ENCODE measurements at regions not wholly inside any gene's neighbourhood (a gene's known extent, or its start where the extent isn't known, plus 50 kb on each side); places are given as distances from the start of the nearest gene placed in this dataset.
A peak's percentile ranks its signal among the peaks of the same experiment; 100 is the strongest.
"Not testable (repeated sequence)": the region's sequence is repeated elsewhere in the genome, so short reads cannot be mapped to it uniquely, and the experiment has no call there.

DNA sequence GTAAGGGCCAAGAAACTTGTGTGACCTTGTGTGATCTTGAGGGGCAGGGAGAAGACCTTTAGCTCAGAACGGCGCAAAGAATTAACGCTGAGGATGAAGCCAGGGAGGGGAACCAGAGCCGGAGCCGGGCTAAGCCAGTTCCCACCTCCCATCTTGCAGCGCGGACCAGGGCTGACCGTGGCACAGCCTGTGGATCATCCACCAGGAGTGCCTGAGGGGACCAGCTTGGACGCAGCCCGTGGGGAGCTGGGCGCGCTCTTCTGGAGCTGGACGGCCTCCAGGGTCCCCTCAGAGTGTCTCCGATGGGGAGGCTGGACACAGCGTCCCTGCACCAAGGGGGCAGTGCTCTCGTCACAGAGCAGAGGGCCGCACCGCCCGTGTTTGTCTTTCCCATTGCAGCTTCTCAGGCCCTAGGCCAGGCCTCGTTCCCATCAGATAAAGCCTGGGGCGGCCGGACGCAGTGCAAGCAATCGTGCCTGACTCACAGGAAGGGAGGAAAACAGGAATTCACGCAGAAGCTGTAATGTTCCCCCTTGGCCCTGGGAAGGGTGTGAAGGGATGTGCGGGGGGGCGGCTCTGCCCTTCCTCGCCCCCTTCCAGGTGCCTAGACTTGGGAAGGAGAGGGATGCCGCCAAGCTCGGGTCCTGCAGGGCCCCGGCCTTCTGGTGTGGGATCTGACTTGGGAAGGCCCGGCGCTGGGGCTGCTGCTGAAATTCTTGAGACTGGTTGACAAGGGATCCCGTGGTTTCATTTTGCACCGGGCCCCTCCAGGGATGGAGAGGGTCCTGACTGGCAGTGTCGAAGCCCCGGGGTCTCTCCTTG lies 144.9 kb downstream of the NPIPB11 start:
- H3K4me1 ChIP-seq (ENCODE audit: control insufficient read depth in 2 of 2, insufficient read depth in 2 of 2, low read length in 2 of 2); ATAC-seq; POLR2A ChIA-PET; H3K9me3 ChIP-seq (ENCODE audit: control insufficient read depth in 2 of 3, low read length in 3 of 3); CTCF ChIA-PET; H3K4me1 Mint-ChIP-seq; H3K4me3 Mint-ChIP-seq; intact Hi-C loops (cut with micrococcal nuclease); DNase-seq; H3K4me3 ChIP-seq (ENCODE audit: low read length); H3K27ac Mint-ChIP-seq; H3K27ac ChIP-seq (ENCODE audit: low read depth, low read length); H3K36me3 ChIP-seq (ENCODE audit: control insufficient read depth in 2 of 3, insufficient read depth in 3 of 3, low read length in 3 of 3); H3K27me3 ChIP-seq (ENCODE audit: control insufficient read depth in 2 of 2, insufficient read depth in 2 of 2, low read length in 2 of 2); H3K9me3 Mint-ChIP-seq; H3K27me3 Mint-ChIP-seq: not testable (repeated sequence)
- H3K36me3 Mint-ChIP-seq = peaks cover 0 to 11% (median 0%) of the 10 kb centered on the region in 5 donors

- H3K27ac Mint-ChIP-seq; H3K9me3 ChIP-seq (ENCODE audit: control insufficient read depth in 2 of 3, low read length in 3 of 3); intact Hi-C loops (cut with micrococcal nuclease); DNase-seq; H3K4me3 Mint-ChIP-seq; H3K4me3 ChIP-seq (ENCODE audit: low read length); H3K4me1 Mint-ChIP-seq; ATAC-seq; H3K27ac ChIP-seq (ENCODE audit: low read depth, low read length); H3K27me3 ChIP-seq (ENCODE audit: control insufficient read depth in 2 of 2, insufficient read depth in 2 of 2, low read length in 2 of 2); CTCF ChIA-PET; H3K9me3 Mint-ChIP-seq; H3K4me1 ChIP-seq (ENCODE audit: control insufficient read depth in 2 of 2, insufficient read depth in 2 of 2, low read length in 2 of 2); H3K36me3 ChIP-seq (ENCODE audit: control insufficient read depth in 2 of 3, insufficient read depth in 3 of 3, low read length in 3 of 3); POLR2A ChIA-PET; H3K27me3 Mint-ChIP-seq: not testable (repeated sequence)
- H3K36me3 Mint-ChIP-seq = peaks cover 0 to 13% (median 0%) of the 10 kb centered on the region in 5 donors
Observed at GRCh38 chr16:29260683-29261426, 145.7 kb downstream of the NPIPB11 start.

GRCh38 chr16:29259635-29260457 lies 146.7 kb downstream of the NPIPB11 start:
- CTCF ChIA-PET; H3K4me1 ChIP-seq (ENCODE audit: control insufficient read depth in 2 of 2, insufficient read depth in 2 of 2, low read length in 2 of 2); H3K9me3 ChIP-seq (ENCODE audit: control insufficient read depth in 2 of 3, low read length in 3 of 3); ATAC-seq; H3K27ac Mint-ChIP-seq; H3K4me3 ChIP-seq (ENCODE audit: low read length); H3K27me3 ChIP-seq (ENCODE audit: control insufficient read depth in 2 of 2, insufficient read depth in 2 of 2, low read length in 2 of 2); POLR2A ChIA-PET; DNase-seq; H3K27ac ChIP-seq (ENCODE audit: low read depth, low read length); intact Hi-C loops (cut with micrococcal nuclease); H3K4me3 Mint-ChIP-seq; H3K4me1 Mint-ChIP-seq; H3K27me3 Mint-ChIP-seq; H3K9me3 Mint-ChIP-seq; H3K36me3 ChIP-seq (ENCODE audit: control insufficient read depth in 2 of 3, insufficient read depth in 3 of 3, low read length in 3 of 3): not testable (repeated sequence)
- peaks cover 0 to 13% (median 0%) of the 10 kb centered on the region in 5 donors for H3K36me3 Mint-ChIP-seq

DNA sequence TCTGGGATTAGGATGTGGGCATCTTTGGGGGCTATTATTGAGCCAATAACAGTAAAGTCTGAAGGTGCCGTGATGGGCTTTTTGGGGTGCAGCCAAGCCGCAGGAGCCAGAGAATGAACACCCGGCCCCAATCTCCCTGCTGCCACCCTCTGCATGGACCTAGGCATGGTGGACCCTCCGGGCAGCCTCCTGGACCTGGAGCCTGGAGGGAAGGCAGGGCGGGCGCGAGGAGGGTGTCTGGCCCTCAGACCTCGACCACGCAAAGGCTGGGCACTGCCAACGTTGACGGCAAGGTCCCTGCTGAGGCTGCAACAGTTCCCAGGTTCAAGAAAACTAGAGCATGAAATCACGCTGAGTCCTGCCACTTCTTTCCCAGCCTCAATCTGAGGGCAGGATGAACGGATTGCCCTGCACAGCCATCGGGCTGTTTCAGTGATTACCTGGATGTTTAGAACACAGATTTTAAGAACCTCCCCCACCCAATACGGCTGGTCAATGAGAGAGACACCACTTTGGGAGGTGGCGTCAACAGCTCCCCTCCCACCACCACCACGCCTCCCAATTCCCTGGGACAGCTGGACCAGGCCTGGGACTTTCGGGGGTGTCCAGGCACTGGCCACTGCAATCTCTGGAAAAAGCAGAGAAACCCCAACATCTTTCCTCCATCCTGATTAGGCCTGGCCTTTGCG lies 147.4 kb downstream of the NPIPB11 start:
- H3K36me3 ChIP-seq (ENCODE audit: control insufficient read depth in 2 of 3, insufficient read depth in 3 of 3, low read length in 3 of 3); DNase-seq; H3K27me3 ChIP-seq (ENCODE audit: control insufficient read depth in 2 of 2, insufficient read depth in 2 of 2, low read length in 2 of 2); H3K4me3 ChIP-seq (ENCODE audit: low read length); POLR2A ChIA-PET; H3K27ac ChIP-seq (ENCODE audit: low read depth, low read length); H3K4me1 ChIP-seq (ENCODE audit: control insufficient read depth in 2 of 2, insufficient read depth in 2 of 2, low read length in 2 of 2); ATAC-seq; intact Hi-C loops (cut with micrococcal nuclease); H3K9me3 Mint-ChIP-seq; H3K9me3 ChIP-seq (ENCODE audit: control insufficient read depth in 2 of 3, low read length in 3 of 3); CTCF ChIA-PET; H3K27me3 Mint-ChIP-seq: not testable (repeated sequence)
- Mint-ChIP-seq H3K36me3 (peaks cover 0 to 13% (median 0%) of the 10 kb centered on the region in 5 donors), H3K4me1 (peaks cover 0 to 11% (median 8%) of the 10 kb centered on the region in 7 donors), H3K4me3 (peak overlapping the region in 1 of 10 donors; percentile 23), H3K27ac (peak overlapping the region in 1 of 9 donors; percentile 61)

DNA sequence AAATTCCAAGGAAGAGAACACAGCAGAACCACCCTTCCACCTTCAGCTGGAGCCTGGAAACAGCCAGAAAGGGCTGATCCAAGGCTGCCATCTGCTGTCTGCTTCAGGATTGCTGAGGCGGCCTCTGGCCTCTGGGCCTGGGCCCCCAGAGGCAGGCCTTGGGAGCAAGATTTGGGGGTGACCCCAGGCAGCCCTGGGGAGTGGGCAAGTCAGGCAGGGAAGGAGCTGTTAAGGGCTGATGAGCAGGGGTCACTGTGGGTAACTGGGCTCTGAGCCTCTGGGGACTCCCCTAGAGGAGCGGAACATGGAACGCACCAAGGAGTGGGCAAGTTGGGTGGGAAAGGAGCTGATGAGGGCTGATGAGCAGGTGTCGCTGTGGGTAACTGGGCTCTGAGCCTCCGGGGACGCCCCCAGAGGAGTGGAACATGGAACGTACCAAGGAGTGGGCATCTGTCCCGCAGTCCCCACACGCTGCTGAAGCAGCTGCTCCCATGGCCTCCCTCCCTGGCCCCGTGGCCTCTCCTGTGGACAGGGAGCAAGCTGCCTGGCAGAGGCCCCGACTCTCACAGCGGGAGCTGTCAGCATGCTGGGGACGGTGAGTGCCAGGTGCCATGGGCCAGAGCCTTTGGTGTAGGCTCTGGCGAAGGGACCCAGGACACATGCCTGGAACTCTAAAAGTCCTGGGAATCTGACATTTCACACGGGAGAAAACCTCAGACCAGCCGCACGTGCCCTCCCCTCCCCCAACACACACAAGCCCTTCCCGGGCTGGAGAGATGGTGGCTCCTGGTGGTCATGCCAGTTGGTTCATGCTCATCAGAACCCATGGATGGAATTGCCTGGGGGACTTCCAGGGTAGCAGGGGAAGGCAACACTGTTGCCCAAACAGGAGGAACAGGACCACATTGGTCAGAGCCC lies 148.8 kb downstream of the NPIPB11 start:
- H3K27me3 Mint-ChIP-seq; CTCF ChIA-PET; H3K4me3 ChIP-seq (ENCODE audit: low read length); H3K4me1 ChIP-seq (ENCODE audit: control insufficient read depth in 2 of 2, insufficient read depth in 2 of 2, low read length in 2 of 2); H3K36me3 ChIP-seq (ENCODE audit: control insufficient read depth in 2 of 3, insufficient read depth in 3 of 3, low read length in 3 of 3); DNase-seq; H3K27me3 ChIP-seq (ENCODE audit: control insufficient read depth in 2 of 2, insufficient read depth in 2 of 2, low read length in 2 of 2); H3K9me3 Mint-ChIP-seq; H3K9me3 ChIP-seq (ENCODE audit: control insufficient read depth in 2 of 3, low read length in 3 of 3); H3K4me3 Mint-ChIP-seq; intact Hi-C loops (cut with micrococcal nuclease); H3K27ac ChIP-seq (ENCODE audit: low read depth, low read length); ATAC-seq; H3K27ac Mint-ChIP-seq: not testable (repeated sequence)
- peaks cover 0 to 22% (median 18%) of the 10 kb centered on the region in 7 donors for H3K4me1 Mint-ChIP-seq
- POLR2A ChIA-PET = interaction anchor here (0.6 kb wide), 1 partner anchor 8 kb away, joined by 3 read pairs; no protein-coding TSS in a partner anchor
- H3K36me3 Mint-ChIP-seq = peaks cover 0 to 12% (median 0%) of the 10 kb centered on the region in 5 donors

Measured in naive thymus-derived CD4-positive, alpha-beta T cell (primary cell).